ENCODE measurements at regions not wholly inside any gene's neighbourhood (a gene's known extent, or its start where the extent isn't known, plus 50 kb on each side); places are given as distances from the start of the nearest gene placed in this dataset.

DNA sequence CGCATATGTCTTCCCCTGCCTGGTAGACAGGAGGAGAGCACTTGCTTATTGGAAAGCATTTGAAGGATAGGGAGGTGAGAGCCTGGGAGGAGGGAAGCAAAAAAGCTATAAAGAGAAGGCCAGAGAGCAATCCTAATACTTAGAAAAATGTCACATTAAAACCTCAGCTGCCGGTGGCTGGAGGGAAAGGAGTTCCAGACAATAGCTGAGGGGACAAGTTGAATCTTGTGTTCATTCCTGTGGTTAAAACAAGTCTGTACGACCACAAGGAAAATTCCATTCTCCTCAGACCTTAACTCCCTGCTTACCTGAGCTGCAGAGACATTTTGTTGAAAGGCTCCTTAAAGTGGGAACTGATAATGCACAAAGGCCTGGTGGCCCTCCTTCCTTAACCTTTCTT lies 218.8 kb upstream of the CAMK1G start:
- no peak for DNase-seq (ENCODE audit: low spot score in 2 of 2)
- FAIRE-seq = no peak

DNA sequence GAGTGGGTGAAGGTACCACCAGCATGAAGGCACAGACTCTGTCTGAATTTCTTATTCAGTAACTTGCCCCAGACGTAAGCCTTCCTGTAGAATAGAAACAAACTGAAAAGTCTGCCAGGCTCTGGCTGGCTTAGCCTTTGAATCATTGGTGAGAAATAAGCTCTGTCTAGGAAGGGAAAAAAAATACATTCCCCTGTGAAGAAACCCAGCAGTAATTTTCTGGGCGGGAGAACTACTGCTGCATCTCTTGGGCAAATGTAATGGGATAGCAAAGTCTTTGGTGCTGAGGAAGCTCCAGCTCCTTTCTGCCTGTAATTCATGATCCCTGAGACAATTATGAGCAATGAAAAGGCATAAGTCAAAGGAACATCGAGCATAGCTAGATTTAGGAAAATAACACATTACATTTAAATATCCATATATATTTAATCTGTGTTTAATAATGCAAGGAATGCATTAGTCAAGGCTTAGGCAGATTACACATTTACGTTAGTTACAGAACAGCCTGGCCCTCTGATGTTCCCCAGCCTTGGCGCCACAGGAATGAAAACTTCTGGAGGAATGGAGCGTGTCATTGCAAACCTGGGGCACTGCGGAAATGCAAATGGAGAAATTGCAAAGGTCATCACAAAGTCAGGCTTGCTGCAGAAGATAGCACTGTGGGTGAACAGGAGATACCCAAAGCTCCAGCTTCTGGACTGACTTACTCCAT lies 216.3 kb upstream of the CAMK1G start:
- DNase-seq (ENCODE audit: low spot score in 2 of 2) (no peak), FAIRE-seq (no peak)

DNA sequence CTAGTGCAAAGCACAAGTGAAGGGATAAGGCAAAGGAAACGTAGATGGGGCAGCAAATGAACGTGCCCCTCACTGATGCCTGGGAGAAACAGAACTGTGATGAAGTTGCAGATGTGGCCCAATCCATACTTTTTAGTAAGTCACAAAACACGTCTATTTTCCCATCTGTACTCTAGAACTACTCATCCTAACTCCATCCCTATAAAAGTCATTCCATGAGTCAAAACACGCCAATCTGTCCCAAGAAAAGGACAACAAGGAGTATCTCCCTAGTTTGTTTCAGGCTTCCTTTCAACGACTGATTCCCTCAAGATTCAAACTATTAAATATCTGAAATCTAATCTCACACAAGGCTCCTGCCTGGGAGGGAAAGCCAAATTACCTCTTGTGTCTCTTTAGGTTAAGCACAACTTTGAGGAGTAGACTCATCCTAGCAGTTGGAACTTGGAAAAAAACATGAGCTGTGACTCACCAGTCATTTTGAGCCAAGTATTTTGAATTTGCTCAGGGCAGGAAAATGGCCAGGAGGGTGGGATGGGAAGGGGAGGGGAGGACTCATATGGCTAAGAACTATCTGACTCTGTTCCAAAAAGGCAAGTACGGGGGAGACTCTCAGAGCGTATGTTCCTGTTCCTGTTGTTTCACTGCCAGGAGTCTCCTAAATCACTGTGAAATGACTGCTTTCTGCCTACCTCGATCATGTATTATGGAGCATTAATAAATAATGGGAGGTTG lies 214.5 kb upstream of the CAMK1G start:
- DNase-seq (ENCODE audit: low spot score in 2 of 2) (no peak), FAIRE-seq (no peak)

DNA sequence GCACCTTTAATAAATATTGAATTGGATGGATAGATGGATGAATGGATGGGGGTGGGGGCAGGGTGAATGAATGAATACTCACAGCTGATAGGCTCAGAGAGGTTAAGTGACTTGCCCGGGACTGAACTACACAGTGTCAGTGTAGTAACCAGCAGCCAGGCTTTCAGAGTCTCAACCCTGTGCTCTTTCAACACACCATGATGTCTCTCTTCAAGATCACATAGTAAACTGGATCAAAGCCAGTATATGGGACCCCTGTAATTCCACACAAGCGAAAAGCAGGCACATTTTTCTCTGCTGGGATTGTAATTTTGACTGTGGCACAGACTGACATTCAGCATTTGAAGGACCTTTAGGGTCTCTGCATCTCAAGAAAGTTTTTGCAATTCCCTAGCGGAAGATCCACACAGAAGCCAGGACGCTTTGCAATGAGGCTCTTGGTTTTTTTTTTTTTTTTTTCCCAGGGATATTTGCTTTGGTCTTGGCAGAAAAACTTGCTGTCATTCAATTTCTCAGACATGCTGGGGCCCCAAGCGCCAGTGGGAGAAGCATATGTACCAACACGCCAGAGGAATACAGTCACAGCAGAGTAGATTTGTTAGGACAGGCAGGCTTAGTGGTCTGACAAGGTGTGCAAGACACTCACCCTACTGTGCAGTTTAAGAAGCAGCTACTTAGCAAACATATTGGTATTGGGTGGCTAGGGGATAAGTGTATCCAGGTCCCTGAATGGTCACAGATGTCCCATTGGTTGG lies 213.1 kb upstream of the CAMK1G start:
- no peak for DNase-seq (ENCODE audit: low spot score in 2 of 2)
- no peak for FAIRE-seq

DNA sequence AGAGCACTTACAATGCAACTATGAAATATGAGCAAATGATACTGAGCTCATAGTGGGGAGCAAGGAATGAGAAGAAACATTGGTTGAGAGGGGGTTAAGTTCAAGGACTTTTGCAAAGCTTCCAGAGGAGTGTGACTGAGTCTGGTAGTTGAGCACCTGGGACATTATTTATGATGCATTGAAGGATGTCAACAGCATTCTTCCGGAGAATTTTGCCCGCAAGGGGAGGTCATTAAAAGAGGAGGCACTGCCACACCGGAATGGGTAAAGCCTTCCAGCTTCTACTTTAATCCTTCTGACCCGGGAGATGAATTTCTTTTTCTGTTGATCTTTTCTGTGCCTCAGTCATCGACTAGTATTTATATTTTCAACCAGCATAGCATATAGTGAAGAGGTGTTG lies 208.4 kb upstream of the CAMK1G start:
- DNase-seq (ENCODE audit: low spot score in 2 of 2) (no peak), FAIRE-seq (no peak)

DNA sequence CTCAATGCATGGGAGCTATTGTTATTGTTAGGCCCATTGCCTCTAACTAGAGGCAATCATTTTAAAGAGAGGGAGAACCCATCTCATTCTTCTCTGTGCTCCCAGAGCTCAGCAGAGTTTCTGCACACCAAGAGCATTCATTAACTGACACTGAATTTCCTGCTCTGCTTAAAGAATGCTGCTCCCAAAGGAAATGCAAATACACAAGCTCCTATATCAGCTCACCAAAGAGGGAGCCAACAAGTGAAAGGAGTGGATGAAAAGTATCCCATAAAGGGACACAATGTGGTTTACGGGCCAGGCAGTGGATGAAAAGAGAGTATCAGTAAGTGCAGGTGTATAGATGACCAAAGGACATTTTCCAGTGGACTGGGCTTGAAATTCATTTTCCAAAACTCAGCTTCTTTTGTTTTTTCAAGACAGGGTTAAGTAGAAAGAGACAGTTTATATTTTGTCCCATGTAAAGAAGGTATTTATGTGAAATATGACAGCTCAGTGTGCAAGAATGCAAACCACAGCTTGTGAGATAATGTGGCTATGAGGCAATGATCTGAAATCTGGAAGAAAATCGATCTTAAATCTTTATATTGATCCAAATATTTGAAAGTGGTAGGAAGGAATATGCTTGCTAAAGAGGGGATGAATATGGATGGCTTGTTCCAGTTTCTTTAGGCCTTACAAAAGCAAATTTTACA lies 207.7 kb upstream of the CAMK1G start:
- DNase-seq (ENCODE audit: low spot score in 2 of 2) = no peak
- no peak for FAIRE-seq

DNA sequence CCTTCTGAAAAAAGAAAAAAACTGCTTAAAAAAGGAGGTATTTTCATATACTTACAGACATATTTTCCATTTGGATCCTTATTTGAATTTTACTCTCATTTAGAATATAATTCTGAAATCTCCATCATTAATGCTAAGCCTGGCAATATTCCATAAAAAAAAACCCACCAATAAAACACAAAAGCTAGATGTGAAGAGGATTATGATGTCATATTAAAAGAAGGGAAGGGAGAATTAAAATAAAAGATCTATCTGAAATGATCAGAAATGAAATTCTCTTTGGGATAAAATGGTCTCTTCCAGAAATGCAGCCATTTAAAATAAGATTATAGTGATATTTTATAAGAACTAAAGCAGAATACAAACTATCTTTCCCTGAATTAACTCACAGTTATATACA lies 206.7 kb upstream of the CAMK1G start:
- FAIRE-seq (no peak), DNase-seq (ENCODE audit: low spot score in 2 of 2) (no peak)

DNA sequence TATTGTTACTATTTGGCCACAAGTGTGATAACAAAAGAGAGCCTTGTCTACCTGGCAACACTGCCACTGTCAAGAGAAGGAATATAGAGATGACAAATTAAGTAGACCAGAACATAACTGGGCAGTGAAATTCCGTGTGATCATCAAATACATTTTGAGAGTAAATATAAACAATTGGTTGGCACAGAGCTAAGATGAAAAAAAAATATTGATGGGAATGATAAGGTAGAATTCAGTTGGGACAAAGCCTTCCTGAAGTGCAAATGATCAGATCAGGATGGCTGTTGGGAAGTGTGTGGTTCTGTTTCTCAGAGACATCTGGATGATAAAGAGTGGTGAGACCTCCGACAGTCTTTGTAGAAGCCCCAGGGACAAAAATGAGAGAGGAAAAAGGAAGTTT lies 205.5 kb upstream of the CAMK1G start:
- no peak for DNase-seq (ENCODE audit: low spot score in 2 of 2)
- FAIRE-seq = no peak

DNA sequence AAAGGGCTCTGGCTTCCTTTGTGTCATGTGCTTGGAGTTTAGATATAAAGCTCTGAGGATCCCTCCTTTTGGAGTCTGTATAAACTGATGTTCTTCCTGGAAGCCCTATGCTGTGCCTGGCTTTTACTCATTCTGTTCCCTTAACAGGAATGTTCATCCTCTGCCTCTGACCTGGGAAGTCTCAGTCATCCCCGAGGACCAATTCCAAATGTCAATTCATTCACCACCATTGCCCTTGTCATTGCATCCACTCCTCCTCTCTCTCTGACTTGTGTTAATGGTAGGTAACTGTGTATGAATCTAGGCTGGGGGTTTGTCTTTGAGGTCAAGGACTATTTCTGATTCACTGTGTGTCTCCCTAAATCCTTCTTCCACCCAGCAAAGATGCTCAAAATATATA lies 204.2 kb upstream of the CAMK1G start:
- FAIRE-seq = no peak

DNA sequence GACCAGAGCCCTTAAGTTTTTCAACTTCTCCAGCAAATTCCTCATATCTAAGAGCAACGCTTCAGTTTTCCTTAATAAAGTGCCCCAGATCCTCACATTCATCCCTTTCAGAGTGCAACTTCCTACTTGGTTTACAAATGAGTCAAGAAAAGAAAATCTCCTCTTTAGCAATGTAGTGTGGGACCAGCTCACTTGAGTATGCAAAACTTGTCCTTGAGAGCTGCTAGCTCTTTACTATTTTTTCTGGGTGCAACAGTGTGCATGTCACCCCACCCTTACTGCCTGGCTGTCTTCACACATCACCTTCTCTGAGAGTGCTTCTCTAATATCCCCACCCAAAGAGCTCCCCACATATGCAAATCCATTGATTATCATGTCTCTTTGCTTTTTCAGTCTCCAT lies 203.1 kb upstream of the CAMK1G start:
- FAIRE-seq (no peak), DNase-seq (ENCODE audit: low spot score in 2 of 2) (no peak)

More for the DNA sequence above, 204.2 kb upstream of the CAMK1G start:
- DNase-seq (ENCODE audit: low spot score in 2 of 2) = no peak

DNA sequence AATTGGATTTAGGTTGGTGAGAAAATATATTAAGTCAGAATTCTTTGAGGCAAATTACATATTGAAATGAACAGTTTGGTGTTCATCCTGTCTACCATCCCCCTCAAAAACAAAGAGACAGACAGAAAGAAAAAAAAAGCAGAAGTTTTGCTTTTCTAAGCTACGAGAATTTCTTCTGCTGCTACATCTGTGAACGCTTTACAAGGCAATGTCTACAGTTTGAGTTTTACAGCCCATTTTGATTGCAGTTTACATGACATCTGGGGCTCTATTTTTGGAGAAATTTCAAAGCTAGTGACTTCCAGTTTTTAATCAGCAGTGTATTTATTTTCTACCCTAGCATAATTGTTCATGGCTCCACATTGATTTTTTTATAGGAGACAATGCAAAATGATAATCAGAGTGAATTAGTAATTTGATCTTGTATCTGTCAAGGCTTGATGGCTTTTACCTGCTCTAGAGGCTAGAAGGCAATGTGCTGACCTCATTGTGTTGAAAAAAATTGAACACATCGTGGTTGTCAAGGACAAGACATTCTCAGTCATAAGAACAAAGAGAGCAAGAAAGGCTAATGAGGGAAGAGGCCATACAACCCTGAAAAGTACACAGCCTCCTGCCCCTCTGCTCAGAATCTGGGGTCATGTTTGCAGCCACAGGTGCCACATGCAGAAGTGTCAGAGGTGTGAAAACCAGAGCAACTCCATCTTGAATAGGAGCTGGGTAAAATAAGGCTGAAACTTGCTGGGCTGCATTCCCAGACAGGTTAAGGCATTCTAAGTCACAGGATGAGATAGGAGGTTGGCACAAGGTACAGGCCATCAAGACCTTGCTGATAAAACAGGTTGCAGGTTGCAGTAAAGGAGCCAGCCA lies 201.0 kb upstream of the CAMK1G start:
- FAIRE-seq (no peak), DNase-seq (ENCODE audit: low spot score in 2 of 2) (no peak)

DNA sequence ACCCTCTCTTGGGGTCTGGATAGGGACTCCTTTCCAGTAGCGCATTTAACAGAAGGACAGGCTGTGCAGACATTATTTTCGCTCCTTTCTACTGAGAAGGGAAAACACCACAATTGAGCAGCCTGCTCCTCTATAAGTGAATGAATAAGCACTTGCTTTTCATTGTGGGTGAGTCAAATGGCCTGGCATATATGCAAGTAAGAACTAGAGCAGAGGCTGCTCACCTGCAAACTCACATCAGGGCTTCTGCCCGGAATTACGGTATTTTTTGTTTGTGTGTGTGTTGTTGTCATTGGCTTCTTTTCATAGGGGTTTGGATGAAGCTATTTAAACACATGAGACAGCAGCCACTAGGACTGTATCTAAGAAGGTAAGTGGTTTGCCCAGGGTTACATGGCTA lies 200.1 kb upstream of the CAMK1G start:
- DNase-seq (ENCODE audit: low spot score in 2 of 2) (no peak), FAIRE-seq (no peak)

DNA sequence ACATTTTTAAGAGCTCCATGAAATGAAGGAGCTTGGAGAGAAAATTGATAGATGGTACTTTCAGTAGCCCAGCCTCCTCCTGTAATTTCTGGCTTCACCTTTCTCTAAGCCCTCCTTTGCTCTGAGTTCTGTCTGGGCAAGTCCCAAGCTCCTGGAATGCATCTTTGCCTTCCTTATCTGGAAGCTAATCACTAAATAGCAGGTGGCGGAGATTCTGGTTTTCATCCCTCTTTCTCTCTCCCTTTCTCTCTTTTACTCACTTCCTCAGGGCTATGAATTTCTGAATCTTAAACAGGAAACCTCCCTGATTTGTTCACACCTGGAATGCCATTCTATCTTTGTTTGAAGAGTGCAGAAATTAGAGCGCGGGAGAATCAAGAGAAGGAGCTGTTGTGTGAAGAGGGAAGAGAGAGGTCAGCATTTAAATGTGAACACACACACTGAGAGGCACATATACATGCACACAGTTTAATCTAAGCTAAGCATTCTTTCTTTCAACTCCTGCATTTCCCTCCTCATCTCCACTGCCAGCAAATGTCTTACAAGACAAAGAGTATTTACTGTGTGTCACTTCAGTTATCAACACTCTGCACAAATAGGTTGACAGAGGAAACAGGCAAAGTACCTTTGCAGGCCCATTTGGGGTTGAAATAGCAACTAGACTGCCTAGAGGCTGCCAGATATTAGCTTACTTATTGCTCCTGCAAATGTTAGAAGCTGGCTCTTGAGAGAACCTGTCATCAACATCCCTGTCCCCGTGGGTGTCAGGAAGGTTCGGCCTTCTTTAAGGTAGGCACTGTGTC lies 199.4 kb upstream of the CAMK1G start:
- FAIRE-seq (no peak), DNase-seq (ENCODE audit: low spot score in 2 of 2) (no peak)

DNA sequence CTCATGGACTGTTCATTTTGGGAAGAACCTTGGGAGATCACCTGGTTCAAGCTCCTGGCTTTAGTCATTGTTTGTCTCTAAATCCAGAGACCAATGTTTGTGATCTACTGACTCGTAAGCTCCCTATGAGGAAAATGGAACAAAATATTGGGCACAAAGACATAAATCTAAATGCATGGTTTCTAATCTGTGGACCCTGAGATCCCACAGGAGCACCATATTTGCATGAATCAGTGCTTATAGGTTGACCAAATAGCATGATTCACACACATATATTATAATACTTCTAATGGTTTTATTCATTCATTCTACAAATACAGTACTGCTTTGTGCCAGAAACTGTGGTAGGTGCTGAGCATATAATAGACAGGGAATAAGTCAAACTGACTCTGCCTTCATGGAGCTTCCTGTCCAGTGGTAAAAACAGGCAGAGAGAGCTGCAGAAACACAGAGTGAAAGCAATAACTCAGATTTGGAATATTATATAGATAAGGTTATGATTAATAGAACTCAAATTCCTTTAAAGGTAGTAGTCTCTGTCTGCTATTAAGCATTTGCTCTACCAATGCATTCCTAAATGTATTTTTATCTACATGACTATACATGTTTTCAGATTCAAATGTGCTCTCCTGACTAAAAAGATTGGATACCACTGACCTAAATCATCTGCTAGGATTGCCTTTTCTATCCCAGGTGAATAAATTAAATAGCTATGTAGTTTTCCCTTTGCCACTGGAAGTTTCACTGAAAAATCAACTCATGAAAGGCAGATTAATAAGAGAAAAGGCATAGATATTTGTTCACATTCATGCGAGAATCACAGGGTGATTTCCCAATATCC lies 198.6 kb upstream of the CAMK1G start:
- FAIRE-seq = no peak

DNA sequence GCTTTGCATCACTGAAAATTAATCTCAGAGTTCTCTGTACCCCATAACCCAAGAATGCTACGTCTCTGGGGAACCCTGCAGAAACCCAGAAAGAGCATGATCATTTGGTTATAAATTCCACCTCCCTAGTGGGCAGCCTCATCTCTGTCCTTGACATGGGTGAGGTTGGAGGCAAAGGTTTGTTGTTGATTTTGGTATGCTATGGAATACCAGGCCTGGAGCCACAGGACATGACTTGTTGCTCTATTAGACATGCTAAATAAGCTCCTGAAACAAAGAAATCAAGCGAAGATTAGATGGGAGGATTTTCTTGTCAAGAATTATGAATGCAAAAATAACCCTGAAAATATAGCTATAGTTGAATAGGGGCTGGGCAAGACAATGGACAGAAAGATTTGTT lies 197.4 kb upstream of the CAMK1G start:
- FAIRE-seq = no peak
- no peak for DNase-seq (ENCODE audit: low spot score in 2 of 2)

More for the DNA sequence above, 198.6 kb upstream of the CAMK1G start:
- no peak for DNase-seq (ENCODE audit: low spot score in 2 of 2)

DNA sequence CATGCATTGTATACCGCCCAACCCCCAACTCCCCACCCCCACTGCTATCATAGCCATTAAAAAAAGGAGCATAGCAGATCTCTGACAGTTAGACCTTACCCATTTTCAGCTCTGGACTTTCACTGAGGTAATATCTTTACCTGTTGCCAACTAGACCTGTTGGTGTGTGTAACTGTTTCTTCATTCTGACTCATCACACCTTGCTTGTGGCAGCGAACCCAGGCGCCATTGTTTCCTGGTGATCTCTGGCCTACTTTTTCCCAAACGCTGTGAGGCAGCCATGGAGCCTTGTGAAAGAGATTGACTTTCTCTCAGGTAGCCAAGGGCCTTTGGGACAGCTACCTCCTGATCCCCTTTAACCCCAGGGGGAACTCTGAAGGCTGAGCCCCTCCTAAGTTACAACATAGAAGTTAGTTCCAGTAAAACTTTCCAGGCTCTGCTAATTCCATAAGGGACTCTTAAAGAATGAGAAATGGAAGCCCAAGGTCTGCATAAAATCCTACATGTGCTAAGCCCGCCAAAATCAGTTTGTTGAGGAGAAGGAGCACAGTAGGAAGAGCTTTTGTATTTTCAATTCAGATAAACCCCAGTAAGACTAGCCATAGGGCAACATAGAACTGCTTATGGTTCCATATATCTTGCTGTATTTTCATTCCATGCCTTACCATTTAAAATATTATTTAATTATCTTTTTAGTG lies 196.1 kb upstream of the CAMK1G start:
- DNase-seq (ENCODE audit: low spot score in 2 of 2) = no peak

DNA sequence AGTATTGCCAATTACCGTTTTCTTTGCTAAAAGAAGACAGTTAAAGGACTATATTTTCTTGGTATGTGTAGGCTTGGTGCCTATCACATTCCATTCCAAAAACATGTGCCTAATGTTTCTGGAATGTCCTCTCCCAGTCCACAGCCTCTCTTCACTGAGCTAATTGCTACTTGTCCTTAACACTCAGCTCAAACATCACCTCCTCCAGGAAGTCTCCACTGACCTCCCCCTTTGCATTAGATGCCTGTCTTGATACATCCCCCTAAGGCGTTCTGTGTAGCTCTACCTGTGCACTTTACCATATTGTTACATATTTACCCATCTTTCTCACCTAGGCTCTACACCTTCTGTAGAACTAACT lies 195.6 kb upstream of the CAMK1G start:
- DNase-seq (ENCODE audit: low spot score in 2 of 2) (no peak), FAIRE-seq (no peak)

More for the DNA sequence above, 196.1 kb upstream of the CAMK1G start:
- no peak for FAIRE-seq

DNA sequence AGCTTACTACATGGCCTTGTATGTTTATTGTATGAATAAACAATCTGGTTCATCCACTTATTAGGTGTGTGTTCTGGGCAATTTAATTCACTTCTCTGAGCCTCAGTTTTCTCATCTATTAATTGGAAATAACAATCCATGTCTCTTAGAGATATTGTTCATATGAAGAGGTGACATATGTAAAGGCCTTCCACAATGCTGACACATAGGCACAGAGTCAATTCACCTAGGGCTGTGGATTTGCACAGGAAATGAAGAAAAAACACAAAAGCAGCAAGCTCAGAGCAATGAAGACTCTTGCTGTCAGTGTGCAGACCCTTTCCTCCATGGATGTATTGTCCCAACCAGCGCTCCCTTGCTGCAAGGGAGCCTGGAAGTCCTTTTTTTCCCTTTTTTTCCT lies 195.2 kb upstream of the CAMK1G start:
- no peak for DNase-seq (ENCODE audit: low spot score in 2 of 2)
- no peak for FAIRE-seq
